Loucy (cell line): ENCODE measurements at regions not wholly inside any gene's neighbourhood (a gene's known extent, or its start where the extent isn't known, plus 50 kb on each side); places are given as distances from the start of the nearest gene placed in this dataset.

ENCODE experiments used
- CTCF ChIP-seq: fragments of 200-600 bp; sonication (generic); conservative IDR thresholded peaks from 2 replicates; pipeline ENCODE4 v1.5.1; 2014; ENCODE audit warnings: mild to moderate bottlenecking, antibody characterized with exemption, low read length
- EZH2phosphoT487 ChIP-seq: fragments of 200-600 bp; IDR thresholded peaks from 2 replicates; pipeline ENCODE4 v1.6.1; 2018; ENCODE audit warnings: antibody characterized with exemption, mild to moderate bottlenecking, moderate library complexity, borderline replicate concordance

GRCh38 chr2:216752855-216753505 lies 57.6 kb upstream of the IGFBP5 start:
- no peak for TF ChIP-seq EZH2phosphoT487
- TF ChIP-seq CTCF: no peak
